H1 (cell line): ENCODE measurements at regions not wholly inside any gene's neighbourhood (a gene's known extent, or its start where the extent isn't known, plus 50 kb on each side); places are given as distances from the start of the nearest gene placed in this dataset.
"Not testable (repeated sequence)": the region's sequence is repeated elsewhere in the genome, so short reads cannot be mapped to it uniquely, and the experiment has no call there.

Experiments used
- CTCF ChIA-PET: fragments of 300-600 bp; sonication (Branson Sonifier 250); formaldehyde crosslinking; loops from one replicate; lab custom pipeline; 2021; ENCODE audit not compliant: partially characterized antibody; lab: Charles Lee
- POLR2A ChIA-PET: fragments of 300-600 bp; sonication (Branson Sonifier 250); formaldehyde crosslinking; loops from one replicate; lab custom pipeline; 2021; ENCODE audit warnings: inconsistent platforms; ENCODE audit not compliant: partially characterized antibody; lab: Charles Lee
- DNase-seq, 2 experiments: peaks; one replicate each; pipeline versions ENCODE4 v3.0.0 to v3.0.0-alpha.2; 2010 to 2022; ENCODE audit warnings: low spot score in 2 of 2, low read depth in 1 of 2, mixed read lengths in 1 of 2
- FAIRE-seq: peaks from 2 replicates; lab custom pipeline; 2011; peaks lifted over from hg19 to GRCh38; lab: Jason Lieb, UNC
- H2AFZ ChIP-seq: 2 replicates; pipeline ENCODE4 v1.8.1; 2012; ENCODE audit warnings: low read length, inconsistent platforms
- H2AK5ac ChIP-seq: 2 replicates; pipeline ENCODE4 v1.6.1; 2013; ENCODE audit warnings: low read depth, low read length
- H2BK120ac ChIP-seq: replicated peaks from 2 replicates; pipeline ENCODE3; 2013; ENCODE audit warnings: low read depth, low read length, inconsistent platforms
- H2BK12ac ChIP-seq: 2 replicates; pipeline ENCODE4 v1.6.1; 2013; ENCODE audit warnings: low read depth, low read length
- H2BK15ac ChIP-seq: 2 replicates; pipeline ENCODE4 v1.6.1; 2013; ENCODE audit warnings: low read length
- H2BK20ac ChIP-seq: 2 replicates; pipeline ENCODE4 v1.6.1; 2013; ENCODE audit warnings: low read length
- H2BK5ac ChIP-seq: 2 replicates; pipeline ENCODE4 v1.6.1; 2013; ENCODE audit warnings: low read depth, low read length
- H3K14ac ChIP-seq: 2 replicates; pipeline ENCODE4 v1.6.1; 2013; ENCODE audit warnings: inconsistent platforms; ENCODE audit not compliant: insufficient read length
- H3K18ac ChIP-seq: 2 replicates; pipeline ENCODE4 v1.6.1; 2013; ENCODE audit warnings: low read length; ENCODE audit errors: extremely low read depth
- H3K23ac ChIP-seq: 2 replicates; pipeline ENCODE4 v1.6.1; 2013; ENCODE audit warnings: inconsistent platforms; ENCODE audit not compliant: insufficient read length
- H3K23me2 ChIP-seq: 2 replicates; pipeline ENCODE4 v1.6.1; 2013; ENCODE audit warnings: low read depth, low read length
- H3K27ac ChIP-seq: 2 replicates; pipeline ENCODE4 v1.6.1; 2011; ENCODE audit warnings: low read depth, low read length, inconsistent platforms
- H3K27me3 ChIP-seq, 4 experiments: replicated peaks in 1 of 4; 1 replicate in 1 of 4; 2 replicates in 3 of 4; pipeline versions ENCODE4 v1.6.1 to v1.8.1; 2011 to 2013; ENCODE audit warnings: low read length in 3 of 4, mild to moderate bottlenecking in 3 of 4, inconsistent platforms in 2 of 4, mixed read lengths in 2 of 4, moderate library complexity in 1 of 4; ENCODE audit not compliant: control insufficient read depth in 3 of 4, insufficient read depth in 3 of 4; ENCODE audit errors: extremely low read depth in 1 of 4
- H3K36me3 ChIP-seq, 4 experiments: 2 replicates each; pipeline versions ENCODE4 v1.6.1 to v1.8.1; 2011 to 2013; ENCODE audit warnings: mild to moderate bottlenecking in 4 of 4, low read length in 3 of 4, moderate library complexity in 2 of 4, control low read depth in 1 of 4, inconsistent platforms in 1 of 4; ENCODE audit not compliant: insufficient read depth in 4 of 4, control insufficient read depth in 2 of 4
- H3K4ac ChIP-seq: replicated peaks from 2 replicates; pipeline ENCODE3; 2013; ENCODE audit warnings: low read length, low read depth, mixed read lengths, inconsistent platforms; ENCODE audit not compliant: insufficient read length
- H3K4me1 ChIP-seq, 4 experiments: replicated peaks in 1 of 4; 1 replicate in 1 of 4; 2 replicates in 3 of 4; pipeline versions ENCODE4 v1.6.1 to v1.8.1; 2011 to 2013; ENCODE audit warnings: low read length in 3 of 4, inconsistent platforms in 2 of 4, mixed read lengths in 1 of 4; ENCODE audit not compliant: insufficient read depth in 4 of 4, control insufficient read depth in 3 of 4
- H3K4me2 ChIP-seq, 2 experiments: 2 replicates each; pipeline versions ENCODE4 v1.6.1 to v1.8.1; 2011 to 2013; ENCODE audit warnings: low read depth in 2 of 2, low read length in 2 of 2, control low read depth in 1 of 2, inconsistent platforms in 1 of 2, mild to moderate bottlenecking in 1 of 2; ENCODE audit not compliant: insufficient read depth in 1 of 2
- H3K4me3 ChIP-seq, 4 experiments: fragments of 200-600, 300-600 bp in 1 of 4; sonication (generic), shearing (Covaris generic), sonication (Bioruptor Twin) in 1 of 4; 2 replicates each; pipeline versions ENCODE4 v1.5.1 to v1.8.1; 2011 to 2016; ENCODE audit warnings: low read length in 4 of 4, low read depth in 3 of 4, control low read depth in 2 of 4, inconsistent platforms in 2 of 4, mild to moderate bottlenecking in 2 of 4, mixed read lengths in 1 of 4, moderate library complexity in 1 of 4; ENCODE audit not compliant: insufficient read depth in 2 of 4; ENCODE audit errors: extremely low read depth in 1 of 4
- H3K56ac ChIP-seq: replicated peaks from 2 replicates; pipeline ENCODE3; 2013; ENCODE audit warnings: low read depth, mild to moderate bottlenecking, mixed read lengths, low read length, inconsistent platforms; ENCODE audit not compliant: insufficient read length
- H3K79me1 ChIP-seq: 2 replicates; pipeline ENCODE4 v1.6.1; 2013; ENCODE audit warnings: low read depth, low read length, control low read depth
- H3K79me2 ChIP-seq, 2 experiments: 2 replicates each; pipeline versions ENCODE4 v1.6.1 to v1.8.1; 2012 to 2013; ENCODE audit warnings: low read length in 2 of 2, mild to moderate bottlenecking in 2 of 2, inconsistent platforms in 1 of 2; ENCODE audit not compliant: insufficient read depth in 2 of 2, control insufficient read depth in 1 of 2
- H3K9ac ChIP-seq, 4 experiments: replicated peaks in 1 of 4; 1 replicate in 1 of 4; 2 replicates in 3 of 4; pipeline versions ENCODE4 v1.6.1 to v1.8.1; 2011 to 2013; ENCODE audit warnings: low read depth in 3 of 4, low read length in 3 of 4, control low read depth in 2 of 4, mild to moderate bottlenecking in 2 of 4, moderate library complexity in 2 of 4, inconsistent platforms in 1 of 4; ENCODE audit errors: extremely low read depth in 1 of 4
- H3K9me3 ChIP-seq, 2 experiments: 2 replicates each; pipeline versions ENCODE4 v1.6.1 to v1.8.1; 2012 to 2013; ENCODE audit warnings: mild to moderate bottlenecking in 2 of 2, moderate library complexity in 2 of 2, control low read depth in 1 of 2, inconsistent platforms in 1 of 2, low read depth in 1 of 2, low read length in 1 of 2, mixed read lengths in 1 of 2; ENCODE audit not compliant: insufficient read depth in 2 of 2
- H4K20me1 ChIP-seq, 2 experiments: replicated peaks in 1 of 2; 2 replicates each; pipeline versions ENCODE3 to v1.8.1; 2011 to 2013; ENCODE audit warnings: inconsistent platforms in 2 of 2, low read length in 2 of 2, mild to moderate bottlenecking in 1 of 2; ENCODE audit not compliant: insufficient read depth in 2 of 2, control insufficient read depth in 1 of 2
- H4K5ac ChIP-seq: 2 replicates; pipeline ENCODE4 v1.6.1; 2013; ENCODE audit warnings: low read length, low read depth, mixed read lengths, inconsistent platforms; ENCODE audit not compliant: insufficient read length
- H4K8ac ChIP-seq: 2 replicates; pipeline ENCODE4 v1.8.0; 2013; ENCODE audit warnings: mild to moderate bottlenecking, moderate library complexity, low read length, inconsistent platforms; ENCODE audit not compliant: insufficient read depth; ENCODE audit errors: extremely low read depth
- H4K91ac ChIP-seq: replicated peaks from 2 replicates; pipeline ENCODE3; 2013; ENCODE audit warnings: low read length, mixed read lengths, inconsistent platforms; ENCODE audit not compliant: insufficient read length
- WGBS, 2 experiments: shearing (Covaris generic) in 1 of 2; methylation state at CpG; one replicate each; pipeline versions ENCODE4 v1.1.6 to v1.1.7; 2013 to 2015; ENCODE audit warnings: low lambda C conversion rate in 2 of 2, mixed read lengths in 2 of 2, inconsistent platforms in 1 of 2, low coverage in 1 of 2, missing lambda C conversion rate in 1 of 2; ENCODE audit not compliant: insufficient replicate concordance in 2 of 2, insufficient coverage in 1 of 2, insufficient read length in 1 of 2; ENCODE audit errors: extremely low coverage in 1 of 2, missing lambda C conversion rate in 1 of 2; 5-methylcytosine and 5-hydroxymethylcytosine counted together

DNA sequence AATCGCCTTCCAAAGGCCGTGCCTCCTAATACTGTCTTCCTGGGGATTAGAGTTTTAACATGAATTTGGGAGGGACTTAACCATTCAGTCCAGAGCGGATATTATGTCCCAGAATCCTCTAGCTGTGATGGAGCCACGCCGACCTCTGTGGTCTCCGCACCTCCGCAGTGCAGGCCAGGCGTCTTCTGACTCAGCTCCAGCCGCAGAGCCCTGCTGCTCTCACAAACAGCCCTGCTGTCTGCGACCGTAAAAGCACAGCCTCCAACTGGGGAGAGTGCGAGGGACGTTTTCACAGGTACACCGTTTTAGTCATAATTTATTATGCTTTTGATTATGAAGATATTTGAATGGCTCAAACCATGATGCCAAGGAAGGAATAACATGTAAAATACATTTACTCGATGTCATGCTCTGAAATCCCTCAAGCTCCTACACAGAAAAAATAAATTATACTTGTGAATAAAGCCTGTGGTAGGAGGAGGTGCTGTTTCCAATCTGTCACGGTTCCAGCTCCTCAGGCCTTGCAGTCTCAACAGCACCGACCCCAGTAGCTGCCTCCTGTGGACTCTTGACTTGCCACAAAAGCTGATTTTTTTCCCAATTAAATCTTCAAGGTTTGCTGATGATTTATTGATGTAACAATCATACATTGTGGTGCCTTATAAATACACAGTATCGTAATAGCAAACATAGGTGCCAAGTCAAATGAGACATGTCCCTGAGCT, 353.6 kb upstream of the FRG1 start:
- H4K8ac ChIP-seq, H4K20me1 ChIP-seq, H3K4me1 ChIP-seq, H2BK12ac ChIP-seq, H3K18ac ChIP-seq, H3K79me2 ChIP-seq, H2BK5ac ChIP-seq, POLR2A ChIA-PET, H3K27ac ChIP-seq, H3K14ac ChIP-seq, H2BK20ac ChIP-seq, H3K56ac ChIP-seq, H3K4ac ChIP-seq, DNase-seq, H3K23ac ChIP-seq, H3K9me3 ChIP-seq, H2BK15ac ChIP-seq, H2AK5ac ChIP-seq, H3K9ac ChIP-seq, H2AFZ ChIP-seq, H3K79me1 ChIP-seq, H3K23me2 ChIP-seq, H3K27me3 ChIP-seq, H3K4me3 ChIP-seq, H4K5ac ChIP-seq, H3K36me3 ChIP-seq, H4K91ac ChIP-seq, H3K4me2 ChIP-seq, H2BK120ac ChIP-seq, FAIRE-seq: not testable (repeated sequence)
- CTCF ChIA-PET, result interaction anchor here (0.6 kb wide), 1 partner anchor 178 kb away, joined by 3 read pairs; no protein-coding TSS in a partner anchor
- WGBS, 2 experiments, result 91% methylated on average over 18 of the region's 18 CpGs; no CpG with 5 or more reads in 1 of the 2 experiments
